Embryonic facial prominence (tissue), 1 donor: ENCODE measurements at regions not wholly inside any gene's neighbourhood (a gene's known extent, or its start where the extent isn't known, plus 50 kb on each side); places are given as distances from the start of the nearest gene placed in this dataset.
"Not testable (repeated sequence)": the region's sequence is repeated elsewhere in the genome, so short reads cannot be mapped to it uniquely, and the experiment has no call there.

Experiments
- DNase-seq: peaks from one replicate; pipeline ENCODE4 v3.0.0-alpha.2; 2016; ENCODE audit errors: extremely low spot score

DNA sequence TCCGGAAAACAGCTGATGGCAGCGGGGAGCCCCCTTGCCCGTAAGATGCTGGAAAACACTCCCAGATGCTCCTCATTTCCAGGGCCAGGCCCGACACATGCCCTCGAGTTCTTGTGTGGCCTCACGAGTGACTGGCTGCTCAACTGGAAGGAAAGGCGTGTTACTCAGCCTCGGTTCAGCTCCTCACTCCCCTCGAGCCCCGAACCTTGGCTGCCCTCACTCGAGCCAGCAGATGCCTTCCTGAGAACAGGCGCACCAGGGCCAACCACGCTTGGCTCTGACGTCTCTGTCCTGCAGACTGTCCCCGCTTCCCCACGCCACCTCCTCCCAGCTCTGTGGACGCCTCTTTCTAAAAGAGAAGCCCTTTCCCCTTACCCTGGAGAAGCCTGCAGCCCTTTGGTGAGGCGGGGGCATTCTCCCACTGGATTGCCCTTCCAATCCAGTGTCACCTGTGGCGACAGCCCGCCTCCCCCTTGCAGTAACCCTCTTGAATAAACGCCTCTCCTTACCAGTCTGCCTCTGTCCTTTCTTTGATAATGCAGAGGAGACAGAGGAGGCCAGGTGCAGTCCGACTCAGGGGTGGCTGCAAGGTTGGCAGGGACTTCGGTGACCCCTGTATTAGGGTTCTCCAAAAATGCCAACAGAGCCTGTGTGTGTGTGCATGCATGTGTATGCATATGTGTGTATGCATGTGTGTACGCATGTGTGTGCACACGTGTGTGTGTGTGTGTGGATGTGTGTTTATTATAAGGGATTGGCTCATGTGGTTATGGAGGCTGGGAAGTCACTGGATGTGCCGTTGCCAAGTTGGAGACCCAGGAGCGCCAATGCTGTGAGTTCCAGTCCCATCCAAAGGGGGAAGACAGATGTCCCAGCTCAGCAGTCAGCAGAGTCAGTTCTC lies 166.3 kb downstream of the KIF26A start:
- no peak for DNase-seq

DNA sequence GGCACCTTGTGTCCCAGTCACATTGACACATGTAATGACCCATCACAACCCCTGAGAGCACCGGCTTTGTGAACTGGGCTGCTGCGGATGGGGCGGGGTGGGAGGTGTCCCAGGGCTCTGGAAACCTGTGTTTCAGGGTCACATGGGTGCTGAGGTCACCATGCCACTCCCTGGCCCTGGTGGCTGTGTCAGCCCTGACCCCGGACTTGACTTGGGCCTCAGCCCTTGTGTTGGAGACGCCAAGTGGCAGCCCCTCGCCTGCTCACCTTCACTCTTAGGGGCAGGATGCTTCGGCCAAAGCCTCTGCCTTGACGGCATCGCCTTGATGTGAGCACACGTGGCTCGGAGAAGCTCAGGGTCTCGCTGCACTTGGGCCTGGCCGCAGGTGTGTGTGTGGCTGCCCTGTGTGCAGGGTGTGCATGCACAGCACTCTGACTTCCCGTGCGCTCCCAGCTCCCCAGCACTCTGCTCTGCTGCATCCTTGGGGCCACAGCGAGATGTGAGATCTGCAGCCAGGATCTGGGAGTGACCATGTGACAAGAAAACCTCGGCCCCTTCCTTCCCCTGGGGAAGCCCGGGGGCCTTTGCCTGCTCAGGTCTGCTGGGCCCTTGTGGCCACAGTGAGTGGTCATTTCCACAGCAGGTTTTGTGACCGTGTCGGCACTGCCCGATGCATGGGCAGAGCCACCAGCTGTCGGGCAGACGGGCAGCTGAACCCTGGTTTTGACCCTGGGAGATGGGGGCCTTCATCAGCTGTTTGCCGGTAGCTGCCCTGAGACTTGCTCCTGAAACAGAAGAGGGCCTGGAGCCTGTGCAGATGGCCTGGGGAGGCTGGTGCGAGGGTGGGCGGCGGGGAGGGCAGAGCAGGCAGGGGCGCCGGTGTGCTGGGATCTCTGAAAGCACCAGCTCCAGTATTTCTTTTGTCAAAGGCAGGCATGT lies 167.4 kb downstream of the KIF26A start:
- no peak for DNase-seq

DNA sequence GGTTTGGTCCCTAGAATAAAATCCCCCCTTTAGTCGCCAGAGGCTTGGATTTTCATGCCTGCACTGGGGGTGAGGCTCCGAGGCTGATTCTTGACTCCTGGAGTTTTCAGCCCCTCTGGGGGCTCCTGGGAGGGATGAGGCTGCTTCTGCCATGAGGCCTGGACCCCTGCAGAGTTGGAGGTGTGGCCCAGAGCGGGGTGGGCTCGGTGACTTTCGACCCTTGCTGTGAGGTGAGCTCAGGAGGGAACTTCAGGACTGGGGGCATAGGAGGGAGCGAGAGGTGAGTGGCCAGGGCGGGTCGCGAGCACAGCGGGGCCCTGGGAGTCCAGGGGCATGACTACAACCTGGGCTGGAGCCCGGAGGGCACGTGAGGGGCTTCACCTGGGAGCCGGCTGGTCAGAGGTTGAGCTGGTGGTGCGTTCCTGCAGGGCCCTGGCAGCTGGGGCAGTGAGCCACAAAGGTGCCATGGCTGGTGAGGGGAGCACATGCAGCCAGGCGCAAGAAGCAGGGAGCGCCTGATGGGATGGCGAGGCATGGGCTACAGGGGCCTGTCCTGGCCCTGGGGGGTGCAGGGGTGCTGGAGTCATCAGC lies 168.2 kb downstream of the KIF26A start:
- DNase-seq = no peak

DNA sequence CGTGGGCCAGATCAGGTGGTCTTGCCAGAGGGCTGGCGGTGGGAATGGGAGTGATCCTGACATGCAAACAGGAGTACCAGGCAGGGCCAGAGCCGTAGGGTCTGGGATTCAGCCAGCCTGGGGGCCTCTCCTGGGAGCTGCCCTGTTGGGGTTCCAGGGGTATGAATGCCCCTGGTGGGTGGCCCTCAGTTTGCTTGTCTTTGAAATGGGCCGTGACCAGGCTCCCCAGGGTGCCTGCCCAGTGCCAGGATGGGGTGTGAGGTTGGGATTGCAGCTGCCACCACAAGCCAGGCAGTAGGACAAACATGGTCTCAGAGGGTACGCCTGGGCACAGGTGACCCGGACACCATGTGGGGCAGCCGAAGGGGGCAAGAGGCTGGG lies 168.8 kb downstream of the KIF26A start:
- DNase-seq = no peak

DNA sequence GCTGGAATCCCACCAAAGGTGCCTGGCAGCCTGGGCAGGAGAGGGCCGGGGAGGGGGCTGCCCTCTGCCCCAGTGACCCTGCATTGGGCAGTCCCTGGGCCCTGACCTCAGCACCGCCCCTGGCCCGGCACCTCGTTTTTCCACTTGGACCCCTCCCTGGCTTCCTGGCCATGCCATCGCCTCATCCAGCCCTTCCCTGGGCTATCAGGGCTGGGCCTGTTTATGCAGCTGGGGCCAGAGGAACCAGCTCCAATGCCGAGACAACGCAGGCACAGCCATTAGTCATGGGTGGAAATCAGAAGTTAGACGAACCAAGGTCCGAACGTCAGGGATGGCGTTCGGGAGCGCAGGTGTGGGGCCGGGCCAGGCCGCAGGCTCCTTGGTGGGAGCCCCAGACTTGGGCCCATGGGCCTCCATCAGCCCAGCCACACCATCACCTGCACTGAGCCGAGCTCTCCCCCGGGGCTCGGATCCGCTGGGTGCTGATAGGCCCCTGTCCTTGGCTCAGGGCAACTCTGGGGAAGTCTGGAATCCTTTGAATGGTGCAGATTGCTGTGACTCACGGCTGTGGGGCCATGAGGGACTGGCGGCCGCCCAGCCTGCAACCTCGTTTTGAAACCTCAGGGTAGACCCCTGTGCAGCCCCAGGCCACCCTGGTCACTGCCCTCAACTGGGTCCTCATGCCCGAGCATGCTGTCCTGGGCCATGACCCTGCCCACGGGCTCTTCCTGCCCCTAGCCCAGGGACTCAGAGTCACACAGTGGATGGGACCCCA lies 169.4 kb downstream of the KIF26A start:
- DNase-seq = no peak

DNA sequence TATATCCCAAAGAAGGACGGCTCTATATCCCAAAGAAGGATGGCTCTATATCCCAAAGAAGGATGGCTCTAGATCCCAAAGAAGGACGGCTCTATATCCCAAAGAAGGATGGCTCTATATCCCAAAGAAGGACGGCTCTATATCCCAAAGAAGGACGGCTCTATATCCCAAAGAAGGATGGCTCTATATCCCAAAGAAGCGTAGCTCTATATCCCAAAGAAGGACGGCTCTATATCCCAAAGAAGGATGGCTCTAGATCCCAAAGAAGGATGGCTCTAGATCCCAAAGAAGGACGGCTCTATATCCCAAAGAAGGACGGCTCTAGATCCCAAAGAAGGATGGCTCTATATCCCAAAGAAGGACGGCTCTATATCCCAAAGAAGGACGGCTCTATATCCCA lies 170.1 kb downstream of the KIF26A start:
- not testable (repeated sequence) for DNase-seq

DNA sequence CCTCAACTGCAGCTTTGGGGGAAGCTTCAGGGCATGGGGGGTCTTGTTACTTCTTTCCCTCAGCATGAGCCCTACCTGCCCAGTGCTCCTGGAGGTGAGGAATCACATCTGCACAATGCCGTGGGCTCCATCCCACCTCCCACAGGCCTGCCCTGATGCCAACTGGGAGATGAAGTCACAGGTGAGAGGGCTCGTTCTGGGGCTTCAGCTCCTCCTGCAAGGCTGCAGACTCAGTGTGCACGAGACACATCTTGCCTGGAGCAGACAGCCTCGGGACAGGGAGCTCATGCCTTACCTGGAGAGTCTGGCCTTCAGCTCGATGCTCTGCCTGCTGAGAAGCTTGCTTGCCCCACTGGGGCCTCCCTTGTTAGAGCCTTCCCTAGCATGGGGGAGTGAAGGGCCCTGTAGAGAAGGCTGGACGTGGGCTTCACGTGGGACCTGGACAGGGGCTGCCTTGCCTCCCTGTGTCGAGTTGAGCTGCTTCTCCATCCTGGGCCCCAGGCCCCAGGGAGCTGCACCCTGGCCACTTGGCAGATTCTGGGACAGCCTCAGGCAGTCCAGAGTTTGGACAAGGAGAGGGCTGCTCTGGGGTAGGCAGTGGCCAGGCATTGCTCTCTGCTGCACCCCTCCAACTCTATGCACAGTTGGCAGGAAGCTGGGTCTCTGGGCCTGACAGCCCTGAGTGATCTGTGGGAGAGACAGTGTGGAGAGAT lies 171.4 kb downstream of the KIF26A start:
- no peak for DNase-seq

DNA sequence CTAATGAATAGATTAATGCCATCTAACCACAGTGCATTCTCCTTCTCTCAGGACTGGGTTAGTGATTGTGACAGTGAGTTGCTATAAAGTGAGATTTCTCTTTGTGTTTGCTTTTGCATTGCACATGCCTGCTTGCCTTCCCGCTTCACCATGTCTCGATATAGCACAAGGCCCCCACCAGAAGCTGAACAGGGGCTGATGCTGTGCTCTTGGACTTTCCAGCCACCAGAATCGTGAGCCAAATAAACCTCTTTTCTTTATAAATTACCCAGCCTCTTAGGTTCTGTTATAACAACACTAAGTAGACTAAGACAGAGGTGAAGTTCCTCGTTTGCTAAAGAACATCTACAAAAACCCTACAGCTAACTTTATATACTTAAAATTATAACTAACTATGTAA lies 173.0 kb downstream of the KIF26A start:
- no peak for DNase-seq

DNA sequence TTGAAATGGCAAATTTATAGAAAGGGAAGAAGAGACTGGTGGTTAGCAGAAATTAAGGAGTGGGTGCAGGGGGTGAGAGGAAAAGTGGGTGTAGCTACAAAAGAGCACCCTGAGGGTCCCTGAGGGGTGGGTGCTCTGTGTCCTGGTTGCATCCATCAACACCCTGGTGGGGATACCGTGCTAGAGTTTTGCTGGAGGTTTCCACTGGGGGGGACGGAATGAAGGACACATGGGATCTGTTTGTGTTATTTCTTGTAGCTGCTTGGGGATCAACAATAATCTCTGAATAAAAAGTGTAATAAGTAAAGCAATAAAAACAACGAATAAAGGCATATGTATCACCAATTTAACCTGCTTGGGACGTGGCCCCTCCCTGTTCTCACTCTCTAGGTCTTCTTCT lies 175.3 kb downstream of the KIF26A start:
- no peak for DNase-seq

DNA sequence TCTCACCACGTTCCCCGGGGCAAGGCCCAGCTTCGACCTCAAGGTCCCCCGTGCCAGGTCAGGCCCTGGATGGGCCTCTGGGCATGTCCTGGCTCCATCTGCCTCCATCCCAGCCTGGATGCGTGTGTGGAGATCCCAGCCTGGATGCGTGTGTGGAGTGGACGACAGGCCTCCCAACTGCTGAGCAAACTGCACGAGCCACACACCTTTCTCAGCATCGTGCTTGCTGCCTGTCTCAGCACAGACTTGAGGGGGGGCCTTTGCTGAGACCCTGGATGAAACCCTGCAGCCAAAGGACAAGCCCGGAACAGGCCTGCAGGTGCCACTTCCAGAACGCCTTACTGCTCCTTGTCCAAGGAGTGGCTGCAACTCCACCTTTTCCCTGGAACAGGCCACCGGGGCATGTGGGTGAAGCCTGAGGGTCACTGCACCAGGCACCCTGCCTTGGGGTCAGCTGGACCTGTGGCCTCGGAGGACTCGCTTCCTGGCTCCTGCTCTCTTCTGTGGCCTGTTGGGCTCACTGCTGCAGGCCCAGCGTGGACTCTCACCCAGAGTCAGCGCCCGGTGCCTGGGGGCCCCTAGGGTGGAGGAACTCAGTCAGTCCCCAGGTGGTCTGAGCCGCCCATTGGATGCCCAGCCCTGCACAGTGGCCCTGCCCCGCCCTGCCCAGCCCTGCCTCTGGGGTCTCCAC lies 176.0 kb downstream of the KIF26A start:
- DNase-seq = no peak

DNA sequence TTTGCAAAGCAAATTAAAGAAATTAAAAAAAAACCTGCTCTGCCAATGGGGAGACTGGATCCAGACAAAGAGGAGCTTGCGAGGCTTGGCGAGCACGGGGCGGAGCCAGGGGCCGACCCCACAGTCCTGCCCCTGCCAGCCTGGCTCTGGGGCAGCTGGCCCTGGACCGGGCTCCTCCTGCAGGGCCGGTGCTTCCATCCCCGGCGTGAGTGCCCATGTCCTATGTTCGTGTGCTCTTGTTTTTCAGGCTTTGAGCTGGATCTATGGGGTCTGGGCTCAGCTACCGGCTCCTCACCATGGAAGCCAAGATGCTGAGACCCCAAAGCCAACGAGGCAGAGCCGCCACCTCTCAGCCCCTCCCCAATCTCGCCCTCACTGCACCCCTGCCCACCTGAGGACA lies 176.8 kb downstream of the KIF26A start:
- DNase-seq = no peak

DNA sequence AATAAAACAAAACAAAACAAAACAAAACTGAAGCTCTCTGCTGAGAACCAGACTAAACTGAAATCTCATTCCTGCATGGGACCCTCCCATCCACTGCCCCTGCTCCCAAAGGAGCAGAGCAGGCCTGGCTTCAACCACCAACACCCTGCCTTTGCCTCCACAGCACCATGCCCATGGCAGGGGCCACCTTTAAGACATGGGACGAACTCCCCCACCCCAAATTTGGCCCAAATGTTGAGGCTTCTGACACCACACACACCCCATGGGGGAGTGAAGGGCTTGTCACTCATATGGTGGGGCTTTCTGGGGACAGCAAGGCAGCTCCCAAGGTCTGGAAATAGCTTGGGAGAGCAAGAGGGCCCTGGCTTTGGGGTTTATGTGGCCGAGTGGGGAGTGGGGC lies 177.2 kb downstream of the KIF26A start:
- no peak for DNase-seq

DNA sequence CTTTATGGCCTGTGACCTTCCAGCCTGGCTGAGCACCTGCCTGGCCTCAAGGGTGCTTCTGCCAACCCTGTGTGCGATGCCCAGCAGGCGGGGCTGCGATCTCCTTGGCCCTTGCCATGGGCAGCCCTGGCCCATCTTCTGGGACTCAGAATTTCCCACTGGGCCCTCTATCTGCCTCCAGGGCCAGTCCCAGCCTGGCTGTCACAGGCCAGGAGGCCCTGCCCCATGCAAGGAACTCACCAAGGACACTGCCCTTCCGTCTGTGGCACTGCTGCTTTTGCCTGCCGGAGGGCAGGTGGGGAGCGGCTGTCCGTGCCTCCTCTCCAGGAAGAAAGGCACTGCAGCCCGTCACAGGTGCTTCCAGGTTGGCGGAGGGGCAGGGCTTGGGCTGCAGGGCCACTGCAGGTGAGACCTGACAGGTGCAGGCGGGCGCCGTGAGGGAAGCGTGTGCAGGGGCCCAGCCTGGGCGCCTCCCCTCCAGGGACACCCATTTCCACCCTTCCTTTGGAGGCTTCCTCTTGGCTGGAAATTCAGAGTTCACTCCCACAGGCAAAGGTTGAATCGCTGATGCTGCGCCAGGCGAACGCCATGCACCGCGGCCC lies 177.8 kb downstream of the KIF26A start:
- DNase-seq = no peak

DNA sequence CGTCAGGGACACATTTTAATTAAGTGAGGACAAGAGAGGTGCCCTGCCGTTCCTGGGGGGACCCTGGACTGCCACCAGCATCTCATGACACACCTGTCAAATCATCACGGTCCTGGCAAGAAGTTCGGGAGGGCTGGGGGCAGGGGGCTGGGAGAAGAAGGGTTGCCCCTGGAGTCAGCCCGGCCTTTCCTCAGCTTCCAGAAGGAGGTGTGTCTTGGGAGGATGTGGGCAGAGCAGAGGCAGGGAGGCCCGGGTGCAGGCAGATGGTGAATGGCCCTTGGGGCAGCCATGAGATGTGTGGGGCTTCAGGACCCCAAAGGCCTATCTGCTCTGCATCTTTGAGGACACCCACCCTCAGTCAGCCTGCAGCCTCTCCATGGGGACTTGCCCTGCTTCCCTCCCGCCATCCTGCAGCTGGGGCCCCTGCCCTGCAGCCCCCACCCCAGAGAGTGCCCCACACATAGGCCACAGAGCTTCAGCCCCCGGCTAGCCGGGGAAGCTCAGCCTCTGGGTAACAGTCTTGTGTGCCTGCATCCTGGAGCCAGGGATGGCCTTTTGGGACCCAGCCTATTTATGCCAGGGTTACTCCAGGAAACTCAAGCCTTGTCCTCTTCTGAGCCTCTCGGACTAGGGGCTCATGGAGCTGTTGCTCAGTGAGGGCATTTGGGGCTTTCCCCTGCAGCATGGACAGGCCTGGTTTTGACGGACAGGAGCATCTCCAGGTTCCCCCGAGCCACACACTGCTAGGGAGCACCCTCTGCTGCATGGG lies 178.5 kb downstream of the KIF26A start:
- DNase-seq = no peak

DNA sequence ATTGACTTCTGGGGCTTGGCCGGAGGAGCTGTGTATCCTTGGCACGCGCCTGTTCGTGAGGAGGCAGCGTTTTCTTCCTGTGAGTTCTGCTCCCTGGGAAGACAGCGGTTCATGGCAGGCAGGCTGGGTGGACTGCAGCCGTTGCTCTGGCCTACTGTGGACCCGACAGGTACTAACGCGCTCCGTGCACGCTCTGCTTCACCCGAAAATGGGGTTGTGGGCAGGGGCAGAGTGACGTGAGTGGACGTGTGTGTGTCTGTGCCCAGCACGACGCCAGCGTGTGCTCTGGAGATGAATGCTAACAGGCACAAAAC lies 179.1 kb downstream of the KIF26A start:
- DNase-seq = no peak

DNA sequence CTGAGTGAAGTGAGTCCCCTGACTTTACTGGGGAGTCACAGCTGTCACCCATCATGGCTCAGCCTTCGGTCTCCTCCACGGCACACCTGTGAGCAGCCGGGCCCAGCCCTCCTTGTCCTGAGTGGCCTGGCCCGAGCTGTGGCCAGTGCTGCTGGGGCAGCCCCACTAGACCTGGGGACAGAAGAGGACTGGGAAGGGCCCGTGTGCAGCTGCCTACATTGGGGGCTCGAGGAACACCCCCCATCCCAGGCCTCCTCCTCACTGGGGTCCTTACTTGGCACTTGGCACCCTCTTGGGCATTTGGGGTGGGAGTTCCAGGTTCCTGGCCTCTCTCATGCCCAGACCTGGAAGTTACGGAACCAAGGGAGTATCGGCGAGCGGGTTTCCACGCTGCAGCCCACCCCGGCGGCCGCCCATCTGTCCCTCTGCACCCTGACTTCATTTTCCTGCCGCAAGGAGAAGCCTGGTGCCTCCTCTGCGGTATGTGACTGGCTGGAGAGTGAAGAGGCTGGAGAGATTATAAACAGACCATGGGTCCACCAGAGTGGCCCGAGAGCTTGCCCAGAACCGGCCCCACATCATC lies 179.7 kb downstream of the KIF26A start:
- DNase-seq = no peak

DNA sequence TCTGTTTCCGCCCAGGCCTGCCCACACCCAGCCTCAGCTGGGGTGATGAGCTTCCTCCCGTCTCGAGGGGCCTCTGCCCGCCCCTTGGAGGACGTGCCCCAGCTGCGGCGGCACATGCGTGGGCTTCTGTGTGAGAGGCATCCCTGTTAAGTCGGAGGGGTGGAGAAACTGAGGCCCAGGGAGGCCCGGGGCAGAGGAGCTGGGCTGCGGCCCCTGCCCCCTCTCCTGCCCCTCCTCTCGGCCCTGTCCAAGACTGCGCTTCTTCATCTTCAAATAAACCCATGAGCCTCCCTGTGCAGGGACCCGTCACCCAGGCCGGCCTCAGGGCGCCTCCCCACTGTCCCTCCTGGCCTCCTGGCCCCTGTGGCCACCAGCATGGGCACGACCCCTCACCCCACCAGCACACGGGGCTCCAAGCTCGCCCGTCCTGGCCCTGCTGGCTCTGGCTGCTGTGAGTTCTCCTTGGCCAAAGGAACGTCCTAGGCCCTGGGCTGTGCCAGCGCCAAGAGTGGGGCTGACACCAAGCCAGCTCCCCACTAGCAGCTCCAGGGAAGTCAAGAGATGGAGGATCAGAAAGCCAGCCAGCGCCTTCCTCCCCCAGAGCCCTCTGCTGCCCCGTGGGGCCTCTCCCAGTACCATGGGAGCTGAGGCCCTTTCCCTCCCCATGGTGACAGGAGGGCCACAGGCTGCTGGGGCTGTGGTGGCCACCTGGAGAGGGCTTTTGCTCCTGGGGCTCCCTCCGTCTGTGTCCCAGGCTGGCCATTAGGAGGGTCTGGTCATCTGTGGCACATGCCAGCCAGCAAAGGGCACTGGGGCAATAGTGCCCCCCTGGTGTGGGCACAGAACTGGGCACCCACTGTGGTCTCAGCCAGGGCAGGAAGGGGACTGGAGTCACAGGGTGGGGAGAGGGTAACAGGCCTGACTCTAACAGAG lies 180.4 kb downstream of the KIF26A start:
- DNase-seq = no peak
